OCI-LY7 (cell line): ENCODE measurements at regions not wholly inside any gene's neighbourhood (a gene's known extent, or its start where the extent isn't known, plus 50 kb on each side); places are given as distances from the start of the nearest gene placed in this dataset.

Experiments
- BruUV-seq: library from RNA; stranded (reverse); fragments of 400-500 nt; replicated peaks from 2 replicates; lab custom pipeline; 2021; lab: Mats Ljungman, UMichigan
- CTCF ChIA-PET: fragments of 300-600 bp; sonication (Branson Sonifier 250); formaldehyde crosslinking; loops from one replicate; lab custom pipeline; 2022; ENCODE audit warnings: antibody characterized with exemption; ENCODE audit not compliant: unreplicated experiment; lab: Charles Lee
- POLR2A ChIA-PET: fragments of 300-600 bp; sonication (Branson Sonifier 250); formaldehyde crosslinking; loops from one replicate; lab custom pipeline; 2022; ENCODE audit warnings: antibody characterized with exemption; lab: Charles Lee
- DNase-seq: peaks from one replicate; pipeline ENCODE4 v3.0.0-alpha.2; 2015; ENCODE audit warnings: low spot score
- H2AFZ ChIP-seq: fragments of 200-600 bp; sonication (generic), shearing (Covaris generic); 2 replicates; pipeline ENCODE4 v1.6.1; 2014; ENCODE audit warnings: mild to moderate bottlenecking, antibody characterized with exemption, low read length, moderate library complexity
- H3K27ac ChIP-seq: fragments of 200-600 bp; sonication (generic); 2 replicates; pipeline ENCODE4 v1.5.1; 2014; ENCODE audit warnings: mixed run types, low read depth, mild to moderate bottlenecking, moderate library complexity, low read length, inconsistent platforms; ENCODE audit not compliant: poor library complexity, severe bottlenecking
- H3K36me3 ChIP-seq: fragments of 200-600 bp; sonication (generic); 2 replicates; pipeline ENCODE4 v1.6.1; 2014; ENCODE audit warnings: mild to moderate bottlenecking, antibody characterized with exemption, low read length, moderate library complexity, mixed read lengths; ENCODE audit not compliant: insufficient read depth
- H3K4me1 ChIP-seq: fragments of 200-600 bp; sonication (generic); 2 replicates; pipeline ENCODE4 v1.5.1; 2014; ENCODE audit warnings: mild to moderate bottlenecking, low read length; ENCODE audit not compliant: insufficient read depth, poor library complexity, severe bottlenecking
- H3K4me2 ChIP-seq: fragments of 200-600 bp; sonication (generic); 2 replicates; pipeline ENCODE4 v1.6.1; 2014; ENCODE audit warnings: mild to moderate bottlenecking, low read length
- H3K4me3 ChIP-seq: fragments of 200-600 bp; sonication (generic); 2 replicates; pipeline ENCODE4 v1.5.1; 2014; ENCODE audit warnings: mild to moderate bottlenecking, low read depth, low read length; ENCODE audit not compliant: poor library complexity, severe bottlenecking
- H3K79me2 ChIP-seq: fragments of 200-600 bp; sonication (generic); 2 replicates; pipeline ENCODE4 v1.6.1; 2016; ENCODE audit warnings: low read depth, mild to moderate bottlenecking, low read length, moderate library complexity, mixed read lengths; ENCODE audit not compliant: insufficient read depth
- H3K9me2 ChIP-seq: fragments of 200-600 bp; sonication (generic); 2 replicates; pipeline ENCODE4 v1.6.1; 2016; ENCODE audit warnings: mild to moderate bottlenecking, low read length, mixed read lengths; ENCODE audit not compliant: insufficient read depth
- H3K9me3 ChIP-seq: fragments of 200-600 bp; sonication (generic); 2 replicates; pipeline ENCODE4 v1.6.1; 2014; ENCODE audit warnings: mild to moderate bottlenecking, mixed run types, low read length, mixed read lengths
- H4K20me1 ChIP-seq: fragments of 200-600 bp; sonication (generic); 2 replicates; pipeline ENCODE4 v1.6.1; 2014; ENCODE audit warnings: mild to moderate bottlenecking, antibody characterized with exemption, low read length, moderate library complexity, mixed read lengths; ENCODE audit not compliant: insufficient read depth
- CTCF ChIP-seq: fragments of 200-600 bp; sonication (generic); conservative IDR thresholded peaks from 2 replicates; pipeline ENCODE4 v1.5.1; 2014; ENCODE audit warnings: mild to moderate bottlenecking, antibody characterized with exemption, low read length, moderate library complexity, mixed read lengths
- EZH2phosphoT487 ChIP-seq: fragments of 200-600 bp; sonication (generic); IDR thresholded peaks from 2 replicates; pipeline ENCODE4 v1.6.1; 2018; ENCODE audit warnings: low read depth, borderline replicate concordance, mild to moderate bottlenecking, mixed run types, antibody characterized with exemption, low read length, moderate library complexity, mixed read lengths
- intact Hi-C: fragments of 100-400 bp; cut with micrococcal nuclease; formaldehyde crosslinking; loops from one replicate; pipeline ENCODE4 v1.10.0; 2022; ENCODE audit not compliant: unreplicated experiment

GRCh38 chr5:152089644-152090043 is 165.0 kb upstream of the GLRA1 start:
- H3K4me1 ChIP-seq, result no peaks in the 10 kb centered on the region
- CTCF ChIA-PET, result no interaction called here
- H3K27ac ChIP-seq, result no peak overlapping the region
- POLR2A ChIA-PET, result no interaction called here
- no peaks in the 10 kb centered on the region for H3K9me3 ChIP-seq
- TF ChIP-seq EZH2phosphoT487, result no peak
- no peak for TF ChIP-seq CTCF
- intact Hi-C loops, result no loop called here
- no TSS peak for BruUV-seq
- no peaks in the 10 kb centered on the region for H4K20me1 ChIP-seq
- H3K4me2 ChIP-seq, result no peak overlapping the region
- no peaks in the 10 kb centered on the region for H3K9me2 ChIP-seq
- H3K79me2 ChIP-seq, result no peaks in the 10 kb centered on the region
- no peak overlapping the region for H2AFZ ChIP-seq
- DNase-seq, result no peak
- no peak overlapping the region for H3K4me3 ChIP-seq
- no peaks in the 10 kb centered on the region for H3K36me3 ChIP-seq

- TF ChIP-seq CTCF (no peak), EZH2phosphoT487 (no peak)
- CTCF ChIA-PET, result no interaction called here
- Histone ChIP-seq H3K9me2 (no peaks in the 10 kb centered on the region), H3K4me2 (no peak overlapping the region), H3K36me3 (no peaks in the 10 kb centered on the region), H3K79me2 (no peaks in the 10 kb centered on the region), H3K9me3 (no peaks in the 10 kb centered on the region), H3K4me3 (no peak overlapping the region), H4K20me1 (no peaks in the 10 kb centered on the region), H3K27ac (no peak overlapping the region), H2AFZ (no peak overlapping the region), H3K4me1 (no peaks in the 10 kb centered on the region)
- intact Hi-C loops, result no loop called here
- POLR2A ChIA-PET, result no interaction called here
- no TSS peak for BruUV-seq
- no peak for DNase-seq
Measured at GRCh38 chr5:152086668-152087067, 162.0 kb upstream of the GLRA1 start.

GRCh38 chr5:152084476-152084875 is 159.8 kb upstream of the GLRA1 start:
- Histone ChIP-seq H3K79me2 (no peaks in the 10 kb centered on the region), H3K4me2 (no peak overlapping the region), H3K4me1 (no peaks in the 10 kb centered on the region), H2AFZ (no peak overlapping the region), H3K9me2 (no peaks in the 10 kb centered on the region), H3K36me3 (no peaks in the 10 kb centered on the region), H3K9me3 (no peaks in the 10 kb centered on the region), H4K20me1 (no peaks in the 10 kb centered on the region), H3K27ac (no peak overlapping the region), H3K4me3 (no peak overlapping the region)
- TF ChIP-seq EZH2phosphoT487 (no peak), CTCF (no peak)
- CTCF ChIA-PET, result no interaction called here
- POLR2A ChIA-PET, result interaction anchor here (1.5 kb wide), 1 partner anchor 10 kb away, joined by 7 read pairs; no protein-coding TSS in a partner anchor
- BruUV-seq, result no TSS peak
- intact Hi-C loops, result no loop called here
- no peak for DNase-seq
